ENCODE measurements at regions not wholly inside any gene's neighbourhood (a gene's known extent, or its start where the extent isn't known, plus 50 kb on each side); places are given as distances from the start of the nearest gene placed in this dataset.

DNA sequence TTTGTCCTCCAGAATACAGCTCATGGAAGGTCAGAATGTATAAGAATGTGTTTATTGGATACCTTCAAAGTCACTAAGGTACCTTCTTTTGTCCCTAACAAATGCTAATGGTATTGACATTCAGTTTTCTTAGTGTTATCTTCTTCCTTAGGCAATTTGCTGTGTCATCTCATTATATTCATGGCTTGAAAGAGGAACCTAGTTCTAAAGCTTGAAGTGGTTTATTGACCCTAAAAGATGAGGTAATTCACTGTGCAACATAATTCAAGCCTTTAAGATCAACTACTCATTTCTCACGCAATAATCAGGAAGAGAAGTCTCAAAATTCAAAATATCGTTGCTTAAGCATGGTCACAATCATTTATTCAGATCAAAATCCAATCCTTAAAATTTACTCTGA lies 342.7 kb upstream of the RIOK2 start:
- no peak for TF ChIP-seq ZFP3 (CRISPR knock-in tag; IDR thresholded peaks at IDR 0.05)
- no peak for TF ChIP-seq TOX (CRISPR knock-in tag; IDR thresholded peaks at IDR 0.05; ENCODE audit: borderline replicate concordance)
- no peak for TF ChIP-seq PPARA (CRISPR knock-in tag; IDR thresholded peaks at IDR 0.05; ENCODE audit: borderline replicate concordance)
- no peak for TF ChIP-seq ESRRG (CRISPR knock-in tag; IDR thresholded peaks at IDR 0.05)
- TF ChIP-seq, protein P1, sequence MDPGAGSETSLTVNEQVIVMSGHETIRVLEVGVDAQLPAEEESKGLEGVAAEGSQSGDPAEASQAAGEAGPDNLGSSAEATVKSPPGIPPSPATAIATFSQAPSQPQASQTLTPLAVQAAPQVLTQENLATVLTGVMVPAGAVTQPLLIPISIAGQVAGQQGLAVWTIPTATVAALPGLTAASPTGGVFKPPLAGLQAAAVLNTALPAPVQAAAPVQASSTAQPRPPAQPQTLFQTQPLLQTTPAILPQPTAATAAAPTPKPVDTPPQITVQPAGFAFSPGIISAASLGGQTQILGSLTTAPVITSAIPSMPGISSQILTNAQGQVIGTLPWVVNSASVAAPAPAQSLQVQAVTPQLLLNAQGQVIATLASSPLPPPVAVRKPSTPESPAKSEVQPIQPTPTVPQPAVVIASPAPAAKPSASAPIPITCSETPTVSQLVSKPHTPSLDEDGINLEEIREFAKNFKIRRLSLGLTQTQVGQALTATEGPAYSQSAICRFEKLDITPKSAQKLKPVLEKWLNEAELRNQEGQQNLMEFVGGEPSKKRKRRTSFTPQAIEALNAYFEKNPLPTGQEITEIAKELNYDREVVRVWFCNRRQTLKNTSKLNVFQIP (CRISPR knock-in tag; IDR thresholded peaks at IDR 0.05; ENCODE audit: borderline replicate concordance, low read depth), result no peak
- no peak for TF ChIP-seq ZFP30 (CRISPR knock-in tag; IDR thresholded peaks at IDR 0.05)
- TF ChIP-seq RARB (CRISPR knock-in tag; IDR thresholded peaks at IDR 0.05), result no peak
- TF ChIP-seq, protein P2, sequence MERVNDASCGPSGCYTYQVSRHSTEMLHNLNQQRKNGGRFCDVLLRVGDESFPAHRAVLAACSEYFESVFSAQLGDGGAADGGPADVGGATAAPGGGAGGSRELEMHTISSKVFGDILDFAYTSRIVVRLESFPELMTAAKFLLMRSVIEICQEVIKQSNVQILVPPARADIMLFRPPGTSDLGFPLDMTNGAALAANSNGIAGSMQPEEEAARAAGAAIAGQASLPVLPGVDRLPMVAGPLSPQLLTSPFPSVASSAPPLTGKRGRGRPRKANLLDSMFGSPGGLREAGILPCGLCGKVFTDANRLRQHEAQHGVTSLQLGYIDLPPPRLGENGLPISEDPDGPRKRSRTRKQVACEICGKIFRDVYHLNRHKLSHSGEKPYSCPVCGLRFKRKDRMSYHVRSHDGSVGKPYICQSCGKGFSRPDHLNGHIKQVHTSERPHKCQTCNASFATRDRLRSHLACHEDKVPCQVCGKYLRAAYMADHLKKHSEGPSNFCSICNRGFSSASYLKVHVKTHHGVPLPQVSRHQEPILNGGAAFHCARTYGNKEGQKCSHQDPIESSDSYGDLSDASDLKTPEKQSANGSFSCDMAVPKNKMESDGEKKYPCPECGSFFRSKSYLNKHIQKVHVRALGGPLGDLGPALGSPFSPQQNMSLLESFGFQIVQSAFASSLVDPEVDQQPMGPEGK (CRISPR knock-in tag; IDR thresholded peaks at IDR 0.05; ENCODE audit: borderline replicate concordance), result no peak
- TF ChIP-seq ZNF565 (CRISPR knock-in tag; conservative IDR thresholded peaks at IDR 0.05; ENCODE audit: low read depth), result no peak
- TF ChIP-seq, protein P3, sequence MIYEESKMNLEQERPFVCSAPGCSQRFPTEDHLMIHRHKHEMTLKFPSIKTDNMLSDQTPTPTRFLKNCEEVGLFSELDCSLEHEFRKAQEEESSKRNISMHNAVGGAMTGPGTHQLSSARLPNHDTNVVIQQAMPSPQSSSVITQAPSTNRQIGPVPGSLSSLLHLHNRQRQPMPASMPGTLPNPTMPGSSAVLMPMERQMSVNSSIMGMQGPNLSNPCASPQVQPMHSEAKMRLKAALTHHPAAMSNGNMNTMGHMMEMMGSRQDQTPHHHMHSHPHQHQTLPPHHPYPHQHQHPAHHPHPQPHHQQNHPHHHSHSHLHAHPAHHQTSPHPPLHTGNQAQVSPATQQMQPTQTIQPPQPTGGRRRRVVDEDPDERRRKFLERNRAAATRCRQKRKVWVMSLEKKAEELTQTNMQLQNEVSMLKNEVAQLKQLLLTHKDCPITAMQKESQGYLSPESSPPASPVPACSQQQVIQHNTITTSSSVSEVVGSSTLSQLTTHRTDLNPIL (CRISPR knock-in tag; IDR thresholded peaks at IDR 0.05; ENCODE audit: low read depth), result no peak
- TF ChIP-seq ISL1 (CRISPR knock-in tag; IDR thresholded peaks at IDR 0.05), result no peak
- no peak for TF ChIP-seq GLIS3 (CRISPR knock-in tag; IDR thresholded peaks at IDR 0.05)
- TF ChIP-seq ZNF70 (CRISPR knock-in tag; IDR thresholded peaks at IDR 0.05), result no peak
